SK-N-MC (cell line): ENCODE measurements at regions not wholly inside any gene's neighbourhood (a gene's known extent, or its start where the extent isn't known, plus 50 kb on each side); places are given as distances from the start of the nearest gene placed in this dataset.

Experiments used
- EZH2 ChIP-seq: fragments of 200-600 bp; sonication (generic); IDR thresholded peaks from one replicate; pipeline ENCODE4 v1.6.1; 2017; ENCODE audit warnings: antibody characterized with exemption
- POLR2AphosphoS5 ChIP-seq: IDR thresholded peaks from 2 replicates; pipeline ENCODE4 v1.6.1; 2012; ENCODE audit warnings: mild to moderate bottlenecking, low read depth, low read length, borderline replicate concordance

GRCh38 chr1:8139941-8140340 lies 113.8 kb upstream of the ERRFI1 start:
- TF ChIP-seq POLR2AphosphoS5: no peak
- no peak for TF ChIP-seq EZH2
